ENCODE measurements at regions not wholly inside any gene's neighbourhood (a gene's known extent, or its start where the extent isn't known, plus 50 kb on each side); places are given as distances from the start of the nearest gene placed in this dataset.

DNA sequence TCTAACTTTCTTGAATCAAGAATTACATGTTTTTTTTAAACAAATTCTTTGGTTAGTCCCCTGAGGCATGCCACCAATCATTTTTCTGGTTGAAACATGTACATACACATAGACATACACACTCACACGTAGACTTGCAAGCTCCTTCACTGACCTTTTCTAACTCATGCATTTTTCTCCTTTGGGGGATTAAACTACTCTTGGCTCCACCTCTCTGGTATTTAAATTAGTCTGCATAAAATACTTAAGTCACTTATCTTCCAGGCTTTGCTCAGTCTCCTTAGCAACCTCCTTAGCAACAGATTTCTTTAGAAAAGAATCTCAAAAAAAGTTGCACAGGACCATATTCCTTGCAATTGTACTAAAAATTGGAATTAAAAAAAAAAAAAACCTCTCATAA, 440.9 kb upstream of the LRRC7 start:
- H3K4me3 ChIP-seq (ENCODE audit: low read depth, low read length), result no peak overlapping the region
- H3K18ac ChIP-seq (ENCODE audit: low read length), result no peak overlapping the region
- H4K12ac ChIP-seq (ENCODE audit: low read depth, low read length), result no peak overlapping the region
- no peak for DNase-seq
- H3K4me2 ChIP-seq (ENCODE audit: low read length), result no peak overlapping the region
- no peak overlapping the region for H4K8ac ChIP-seq (ENCODE audit: low read depth, low read length)
- no peak overlapping the region for H3K27ac ChIP-seq (ENCODE audit: low read depth, low read length)
- H2AFZ ChIP-seq (ENCODE audit: insufficient read depth, low read length, poor library complexity), result no peak overlapping the region
- WGBS (ENCODE audit: extremely low coverage, insufficient coverage, insufficient read length), result no CpG with 5 or more reads among the region's 1 CpG
- no peak overlapping the region for H2AK5ac ChIP-seq (ENCODE audit: low read length)
- no peak overlapping the region for H3K9ac ChIP-seq (ENCODE audit: low read length)
- H3K4ac ChIP-seq (ENCODE audit: low read depth, low read length), result no peak overlapping the region
- H3K79me2 ChIP-seq (ENCODE audit: control insufficient read depth, insufficient read depth, low read length, poor library complexity), result no peaks in the 10 kb centered on the region
- H3K79me1 ChIP-seq (ENCODE audit: low read length), result no peaks in the 10 kb centered on the region
- no peaks in the 10 kb centered on the region for H3K36me3 ChIP-seq (ENCODE audit: control insufficient read depth in 1 of 2, insufficient read depth in 2 of 2, low read length in 2 of 2)
- H2BK12ac ChIP-seq (ENCODE audit: low read length), result no peak overlapping the region
- peaks cover 0 to 3% of the 10 kb centered on the region in 2 experiments for H3K4me1 ChIP-seq (ENCODE audit: control insufficient read depth in 1 of 2, insufficient read depth in 2 of 2, low read length in 2 of 2)
- H4K91ac ChIP-seq (ENCODE audit: low read depth, low read length), result no peak overlapping the region
- no peak overlapping the region for H2BK5ac ChIP-seq (ENCODE audit: low read depth, low read length, poor library complexity)
- H2BK120ac ChIP-seq (ENCODE audit: insufficient read depth, low read length, poor library complexity), result no peak overlapping the region
- no peak overlapping the region for H3K23ac ChIP-seq (ENCODE audit: low read length)
- no peak overlapping the region for H3K14ac ChIP-seq (ENCODE audit: low read length)
- H3K27me3 ChIP-seq (ENCODE audit: insufficient read depth, low read length), result no peaks in the 10 kb centered on the region
- H3K9me3 ChIP-seq (ENCODE audit: insufficient read depth, low read depth, low read length), result no peaks in the 10 kb centered on the region

DNA sequence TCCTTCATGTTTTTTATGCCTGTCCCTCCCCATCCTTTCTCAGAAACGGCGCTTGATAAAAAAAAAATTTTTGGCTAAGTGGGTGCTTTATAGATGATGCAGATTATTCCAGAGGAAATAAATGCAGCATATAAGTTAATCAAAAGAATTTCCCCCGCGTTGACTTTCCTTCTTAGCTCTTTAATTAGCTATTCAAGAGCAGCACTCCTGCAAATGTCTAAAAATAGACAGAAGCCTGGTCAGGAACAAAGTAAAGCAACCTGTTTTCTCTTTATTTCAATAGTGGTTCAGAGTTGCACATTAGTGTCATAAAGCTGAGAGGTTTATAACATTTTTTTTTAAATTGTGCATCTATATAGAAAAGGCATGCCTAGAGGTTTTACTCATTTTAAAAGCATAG, 439.5 kb upstream of the LRRC7 start:
- Histone ChIP-seq H2AFZ (ENCODE audit: insufficient read depth, low read length, poor library complexity) (no peak overlapping the region), H4K91ac (ENCODE audit: low read depth, low read length) (no peak overlapping the region), H2AK5ac (ENCODE audit: low read length) (no peak overlapping the region), H3K79me2 (ENCODE audit: control insufficient read depth, insufficient read depth, low read length, poor library complexity) (no peaks in the 10 kb centered on the region), H3K27me3 (ENCODE audit: insufficient read depth, low read length) (no peaks in the 10 kb centered on the region), H4K8ac (ENCODE audit: low read depth, low read length) (no peak overlapping the region), H3K18ac (ENCODE audit: low read length) (no peak overlapping the region), H2BK12ac (ENCODE audit: low read length) (no peak overlapping the region), H3K14ac (ENCODE audit: low read length) (no peak overlapping the region), H3K79me1 (ENCODE audit: low read length) (no peaks in the 10 kb centered on the region), H2BK120ac (ENCODE audit: insufficient read depth, low read length, poor library complexity) (no peak overlapping the region), H3K4me2 (ENCODE audit: low read length) (no peak overlapping the region), H3K4me1 (ENCODE audit: control insufficient read depth in 1 of 2, insufficient read depth in 2 of 2, low read length in 2 of 2) (no peaks in the 10 kb centered on the region), H3K23ac (ENCODE audit: low read length) (no peak overlapping the region), H4K12ac (ENCODE audit: low read depth, low read length) (no peak overlapping the region), H3K9me3 (ENCODE audit: insufficient read depth, low read depth, low read length) (no peaks in the 10 kb centered on the region), H2BK5ac (ENCODE audit: low read depth, low read length, poor library complexity) (no peak overlapping the region), H3K27ac (ENCODE audit: low read depth, low read length) (no peak overlapping the region), H3K9ac (ENCODE audit: low read length) (no peak overlapping the region), H3K36me3 (ENCODE audit: control insufficient read depth in 1 of 2, insufficient read depth in 2 of 2, low read length in 2 of 2) (no peaks in the 10 kb centered on the region), H3K4ac (ENCODE audit: low read depth, low read length) (no peak overlapping the region), H3K4me3 (ENCODE audit: low read depth, low read length) (no peak overlapping the region)
- no peak for DNase-seq
- no CpG with 5 or more reads among the region's 4 CpGs for WGBS (ENCODE audit: extremely low coverage, insufficient coverage, insufficient read length)

GRCh38 chr1:69129538-69129937, 438.2 kb upstream of the LRRC7 start:
- no peak for DNase-seq
- no peak overlapping the region for H2BK12ac ChIP-seq (ENCODE audit: low read length)
- no peak overlapping the region for H4K91ac ChIP-seq (ENCODE audit: low read depth, low read length)
- no peak overlapping the region for H3K27ac ChIP-seq (ENCODE audit: low read depth, low read length)
- no peaks in the 10 kb centered on the region for H3K79me1 ChIP-seq (ENCODE audit: low read length)
- H2BK120ac ChIP-seq (ENCODE audit: insufficient read depth, low read length, poor library complexity), result no peak overlapping the region
- H2BK5ac ChIP-seq (ENCODE audit: low read depth, low read length, poor library complexity), result no peak overlapping the region
- no peak overlapping the region for H3K4me3 ChIP-seq (ENCODE audit: low read depth, low read length)
- no peak overlapping the region for H4K12ac ChIP-seq (ENCODE audit: low read depth, low read length)
- H3K79me2 ChIP-seq (ENCODE audit: control insufficient read depth, insufficient read depth, low read length, poor library complexity), result no peaks in the 10 kb centered on the region
- no peak overlapping the region for H3K9ac ChIP-seq (ENCODE audit: low read length)
- no peaks in the 10 kb centered on the region for H3K27me3 ChIP-seq (ENCODE audit: insufficient read depth, low read length)
- no CpG with 5 or more reads among the region's 4 CpGs for WGBS (ENCODE audit: extremely low coverage, insufficient coverage, insufficient read length)
- no peaks in the 10 kb centered on the region for H3K36me3 ChIP-seq (ENCODE audit: control insufficient read depth in 1 of 2, insufficient read depth in 2 of 2, low read length in 2 of 2)
- H3K14ac ChIP-seq (ENCODE audit: low read length), result no peak overlapping the region
- H3K4me1 ChIP-seq (ENCODE audit: control insufficient read depth in 1 of 2, insufficient read depth in 2 of 2, low read length in 2 of 2), result no peaks in the 10 kb centered on the region
- H3K18ac ChIP-seq (ENCODE audit: low read length), result no peak overlapping the region
- no peak overlapping the region for H3K4me2 ChIP-seq (ENCODE audit: low read length)
- no peak overlapping the region for H4K8ac ChIP-seq (ENCODE audit: low read depth, low read length)
- H3K9me3 ChIP-seq (ENCODE audit: insufficient read depth, low read depth, low read length), result no peaks in the 10 kb centered on the region
- H3K4ac ChIP-seq (ENCODE audit: low read depth, low read length), result no peak overlapping the region
- no peak overlapping the region for H2AK5ac ChIP-seq (ENCODE audit: low read length)
- H3K23ac ChIP-seq (ENCODE audit: low read length), result no peak overlapping the region
- no peak overlapping the region for H2AFZ ChIP-seq (ENCODE audit: insufficient read depth, low read length, poor library complexity)

DNA sequence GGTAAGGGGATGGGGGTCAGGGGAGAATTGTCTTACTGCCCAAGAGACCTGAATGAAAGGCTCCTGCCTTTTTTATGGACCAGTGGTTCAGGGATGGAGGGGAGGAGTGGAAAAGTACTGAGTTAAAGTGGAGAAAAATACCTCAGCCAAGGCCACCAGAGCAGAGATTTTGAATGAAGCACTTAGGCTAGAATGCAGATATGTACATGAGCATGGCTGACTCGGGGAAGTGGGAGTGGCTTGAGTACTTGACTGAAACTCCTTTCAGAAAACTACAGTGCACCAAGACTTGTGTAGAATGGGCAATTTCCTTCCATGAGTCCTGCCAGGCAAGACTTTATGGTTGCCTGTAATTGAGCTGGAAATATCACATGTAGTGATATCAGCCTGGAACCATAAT, 429.6 kb upstream of the LRRC7 start:
- Histone ChIP-seq H2BK12ac (ENCODE audit: low read length) (no peak overlapping the region), H3K9me3 (ENCODE audit: insufficient read depth, low read depth, low read length) (no peaks in the 10 kb centered on the region), H3K4me1 (ENCODE audit: control insufficient read depth in 1 of 2, insufficient read depth in 2 of 2, low read length in 2 of 2) (no peaks in the 10 kb centered on the region), H3K18ac (ENCODE audit: low read length) (no peak overlapping the region), H4K8ac (ENCODE audit: low read depth, low read length) (no peak overlapping the region), H3K9ac (ENCODE audit: low read length) (no peak overlapping the region), H2AK5ac (ENCODE audit: low read length) (no peak overlapping the region), H3K27ac (ENCODE audit: low read depth, low read length) (no peak overlapping the region), H2BK5ac (ENCODE audit: low read depth, low read length, poor library complexity) (no peak overlapping the region), H3K27me3 (ENCODE audit: insufficient read depth, low read length) (no peaks in the 10 kb centered on the region), H4K12ac (ENCODE audit: low read depth, low read length) (no peak overlapping the region), H2AFZ (ENCODE audit: insufficient read depth, low read length, poor library complexity) (no peak overlapping the region), H3K79me1 (ENCODE audit: low read length) (no peaks in the 10 kb centered on the region), H3K4ac (ENCODE audit: low read depth, low read length) (no peak overlapping the region), H3K23ac (ENCODE audit: low read length) (no peak overlapping the region), H4K91ac (ENCODE audit: low read depth, low read length) (no peak overlapping the region), H3K79me2 (ENCODE audit: control insufficient read depth, insufficient read depth, low read length, poor library complexity) (no peaks in the 10 kb centered on the region), H2BK120ac (ENCODE audit: insufficient read depth, low read length, poor library complexity) (no peak overlapping the region), H3K4me3 (ENCODE audit: low read depth, low read length) (no peak overlapping the region), H3K4me2 (ENCODE audit: low read length) (no peak overlapping the region), H3K36me3 (ENCODE audit: control insufficient read depth in 1 of 2, insufficient read depth in 2 of 2, low read length in 2 of 2) (no peaks in the 10 kb centered on the region), H3K14ac (ENCODE audit: low read length) (no peak overlapping the region)
- whole genome bisulfite sequencing (ENCODE audit: extremely low coverage, insufficient coverage, insufficient read length), result no CpG with 5 or more reads among the region's 1 CpG
- DNase-seq, result no peak

Data from trophoblast cell (in vitro differentiated cells and primary cell).